HFF-Myc (cell line): ENCODE measurements at regions not wholly inside any gene's neighbourhood (a gene's known extent, or its start where the extent isn't known, plus 50 kb on each side); places are given as distances from the start of the nearest gene placed in this dataset.

Experiments
- DNase-seq: peaks from one replicate; pipeline ENCODE4 v3.0.0-alpha.2; 2011; ENCODE audit warnings: low read depth; ENCODE audit errors: extremely low read depth
- H3K4me3 ChIP-seq: replicated peaks from 2 replicates; pipeline ENCODE4 v1.5.1; 2011; ENCODE audit warnings: low read depth, mild to moderate bottlenecking, control low read depth, low read length
- TF ChIP-seq, protein P1 (sequence below): IDR thresholded peaks from 2 replicates; pipeline ENCODE4 v1.5.1; 2012; ENCODE audit warnings: mild to moderate bottlenecking, low read depth, low read length, control low read depth; ENCODE audit errors: missing control alignments

DNA sequence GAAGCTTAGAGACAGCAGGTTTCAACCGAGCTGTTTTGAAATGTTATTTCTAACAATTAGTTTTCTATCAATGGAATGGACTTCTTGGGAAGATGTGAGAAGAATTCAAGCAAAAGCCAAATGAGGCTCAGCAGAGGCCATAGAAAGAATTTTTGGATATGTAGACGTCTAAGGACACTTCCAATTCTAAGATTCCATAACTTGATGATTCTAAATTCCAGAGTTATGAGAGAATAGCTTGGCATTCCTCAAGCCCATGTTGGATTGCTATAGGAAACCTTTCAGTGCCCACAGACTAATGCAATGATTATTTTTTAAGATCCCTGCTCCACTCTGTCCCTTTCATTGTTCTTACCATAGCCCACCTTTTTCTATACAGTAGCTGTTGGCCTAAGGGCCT, 77.2 kb upstream of the PALS2 start:
- TF ChIP-seq, protein P1, sequence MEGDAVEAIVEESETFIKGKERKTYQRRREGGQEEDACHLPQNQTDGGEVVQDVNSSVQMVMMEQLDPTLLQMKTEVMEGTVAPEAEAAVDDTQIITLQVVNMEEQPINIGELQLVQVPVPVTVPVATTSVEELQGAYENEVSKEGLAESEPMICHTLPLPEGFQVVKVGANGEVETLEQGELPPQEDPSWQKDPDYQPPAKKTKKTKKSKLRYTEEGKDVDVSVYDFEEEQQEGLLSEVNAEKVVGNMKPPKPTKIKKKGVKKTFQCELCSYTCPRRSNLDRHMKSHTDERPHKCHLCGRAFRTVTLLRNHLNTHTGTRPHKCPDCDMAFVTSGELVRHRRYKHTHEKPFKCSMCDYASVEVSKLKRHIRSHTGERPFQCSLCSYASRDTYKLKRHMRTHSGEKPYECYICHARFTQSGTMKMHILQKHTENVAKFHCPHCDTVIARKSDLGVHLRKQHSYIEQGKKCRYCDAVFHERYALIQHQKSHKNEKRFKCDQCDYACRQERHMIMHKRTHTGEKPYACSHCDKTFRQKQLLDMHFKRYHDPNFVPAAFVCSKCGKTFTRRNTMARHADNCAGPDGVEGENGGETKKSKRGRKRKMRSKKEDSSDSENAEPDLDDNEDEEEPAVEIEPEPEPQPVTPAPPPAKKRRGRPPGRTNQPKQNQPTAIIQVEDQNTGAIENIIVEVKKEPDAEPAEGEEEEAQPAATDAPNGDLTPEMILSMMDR = no peak
- no peak overlapping the region for H3K4me3 ChIP-seq
- DNase-seq = no peak

DNA sequence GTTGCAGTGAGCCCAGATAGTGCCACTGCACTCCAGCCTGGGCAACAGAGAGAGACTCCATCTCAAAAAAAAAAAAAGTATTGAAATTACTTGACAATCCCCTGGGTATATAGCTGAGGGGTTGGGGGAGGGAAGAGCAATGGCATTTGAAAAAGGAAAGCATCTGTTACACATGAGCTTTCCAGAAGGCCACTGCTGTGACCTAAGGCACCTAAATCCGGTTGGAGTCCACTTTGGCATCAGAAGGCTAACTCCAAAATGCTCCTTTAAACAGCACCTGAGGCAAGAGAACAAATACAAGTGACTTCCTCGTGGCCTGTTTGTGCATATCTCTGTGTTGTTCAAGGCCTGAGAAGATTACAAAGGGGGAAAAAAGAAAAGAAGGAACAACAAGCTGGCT, 74.8 kb upstream of the PALS2 start:
- no peak overlapping the region for H3K4me3 ChIP-seq
- TF ChIP-seq, protein P1 = no peak
- no peak for DNase-seq

DNA sequence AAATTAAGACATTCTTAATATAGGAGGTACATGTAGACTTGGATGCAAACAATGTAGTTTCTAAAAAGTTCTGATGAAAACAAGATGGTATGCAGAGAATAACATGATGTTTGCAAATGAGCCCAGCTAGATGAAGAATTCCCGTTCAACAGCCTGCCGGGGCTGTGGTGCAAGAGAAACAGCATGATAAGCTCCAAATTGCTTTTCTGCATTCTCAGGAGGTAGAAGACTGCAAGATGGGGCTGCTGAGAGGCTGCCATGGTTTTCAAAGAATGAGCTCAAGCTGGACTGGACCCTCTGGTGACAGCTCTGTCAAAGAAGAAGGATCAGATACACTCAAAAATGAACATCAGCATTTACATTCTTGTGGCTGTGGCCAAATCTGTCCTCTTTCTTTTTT, 73.4 kb upstream of the PALS2 start:
- no peak overlapping the region for H3K4me3 ChIP-seq
- no peak for DNase-seq
- TF ChIP-seq, protein P1 = no peak

DNA sequence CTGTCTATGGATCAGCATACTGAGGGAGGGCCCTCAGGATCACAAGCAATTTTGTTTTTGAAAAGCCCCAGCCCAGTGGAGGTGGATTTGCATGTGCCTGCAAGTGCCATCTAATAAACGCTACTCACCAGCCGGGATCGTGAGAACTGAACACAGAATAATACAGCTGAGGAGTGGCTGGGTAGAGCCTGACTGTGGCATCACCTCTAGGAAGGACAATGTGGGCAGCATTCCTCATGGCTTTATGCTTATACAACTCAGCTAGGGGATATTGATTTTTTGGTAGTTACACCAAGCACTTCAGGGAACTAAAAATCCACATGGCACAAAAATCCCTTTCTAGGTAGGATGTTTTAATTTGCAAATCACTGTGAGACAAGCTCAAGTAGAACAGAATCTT, 72.7 kb upstream of the PALS2 start:
- no peak overlapping the region for H3K4me3 ChIP-seq
- DNase-seq = no peak
- TF ChIP-seq, protein P1 = no peak

DNA sequence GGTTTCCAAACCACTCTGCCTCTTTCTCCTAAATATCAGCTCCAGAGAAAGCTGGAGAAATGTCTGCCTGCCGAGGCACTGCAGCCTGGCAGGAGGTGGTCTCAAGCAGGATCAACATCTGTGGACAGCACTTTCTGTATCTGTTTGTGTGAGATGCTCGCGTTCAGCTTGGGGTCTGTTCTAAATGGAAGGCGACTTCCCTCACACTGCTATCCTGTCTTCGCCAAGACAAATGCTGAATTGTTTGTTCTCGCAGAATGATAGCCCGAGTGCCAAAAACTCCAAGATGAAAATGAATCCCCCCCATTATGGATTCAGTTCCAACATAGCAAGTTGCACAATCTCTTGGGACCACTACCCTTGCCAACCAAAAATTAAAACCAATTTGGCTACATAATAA, 72.2 kb upstream of the PALS2 start:
- TF ChIP-seq, protein P1 = no peak
- no peak for DNase-seq
- H3K4me3 ChIP-seq = no peak overlapping the region

DNA sequence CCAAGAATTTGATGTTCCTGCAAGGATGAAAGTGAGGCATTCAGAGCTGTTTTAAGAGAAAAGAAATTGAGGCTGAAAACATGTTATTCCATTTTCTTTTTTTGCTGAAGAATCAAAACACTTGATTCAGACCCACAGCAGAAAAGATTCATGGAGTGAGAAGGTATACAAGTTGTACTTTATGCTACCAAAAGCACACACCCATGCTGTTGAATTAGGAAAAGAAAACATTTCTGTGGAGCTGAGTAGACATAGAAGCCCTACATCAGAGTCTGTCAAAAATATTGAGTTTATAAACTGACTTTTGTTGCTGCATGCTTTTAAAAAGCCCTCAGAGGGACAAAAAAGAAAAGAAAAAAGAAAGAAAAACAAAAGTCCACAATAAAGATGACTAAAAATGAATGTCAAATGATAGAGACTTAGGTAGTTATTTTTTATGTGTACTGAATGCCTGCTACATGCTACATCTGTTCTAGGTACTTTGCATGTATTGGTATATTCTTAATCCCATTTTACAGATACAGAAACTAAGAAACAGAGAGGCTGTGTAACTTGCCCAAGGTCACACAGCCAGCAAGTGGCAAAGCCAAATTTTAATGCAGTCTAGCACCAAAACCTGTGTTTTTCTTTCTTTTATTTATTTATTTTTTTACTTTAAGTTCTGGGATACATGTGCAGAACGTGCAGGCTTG, 71.7 kb upstream of the PALS2 start:
- TF ChIP-seq, protein P1 = no peak
- DNase-seq = no peak
- H3K4me3 ChIP-seq = no peak overlapping the region

DNA sequence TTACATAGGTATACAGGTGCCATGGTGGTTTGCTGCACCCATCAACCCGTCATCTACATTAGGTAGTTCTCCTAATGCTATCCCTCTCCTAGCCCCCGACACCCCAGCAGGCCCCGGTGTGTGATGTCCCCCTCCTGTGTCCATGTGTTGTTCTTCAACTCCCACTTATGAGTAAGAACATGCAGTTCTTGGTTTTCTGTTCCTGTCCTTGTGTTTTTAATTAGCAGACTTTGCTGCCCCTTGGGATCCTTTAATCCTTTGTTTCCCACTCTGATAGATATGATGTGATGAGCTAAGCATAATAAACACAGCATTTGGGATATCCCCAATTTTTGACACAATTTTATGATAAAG, 71.1 kb upstream of the PALS2 start:
- no peak for DNase-seq
- H3K4me3 ChIP-seq = no peak overlapping the region
- TF ChIP-seq, protein P1 = no peak
